Neural crest cell (in vitro differentiated cells): ENCODE measurements at regions not wholly inside any gene's neighbourhood (a gene's known extent, or its start where the extent isn't known, plus 50 kb on each side); places are given as distances from the start of the nearest gene placed in this dataset.

Experiments used
- DNase-seq: peaks from one replicate; pipeline ENCODE4 v3.0.0; 2021; ENCODE audit warnings: low read depth, mixed read lengths, low spot score
- H3K27ac Mint-ChIP-seq: one replicate; pipeline ENCODE4 v1.8.0; 2021; ENCODE audit warnings: mild to moderate bottlenecking, mixed read lengths; ENCODE audit not compliant: unreplicated experiment
- H3K27me3 Mint-ChIP-seq: 2 replicates; pipeline ENCODE4 v1.8.0; 2021; ENCODE audit warnings: low read depth, mild to moderate bottlenecking, mixed read lengths
- H3K36me3 Mint-ChIP-seq: 2 replicates; pipeline ENCODE4 v1.8.0; 2021; ENCODE audit warnings: low read depth, mild to moderate bottlenecking, mixed read lengths
- H3K4me1 Mint-ChIP-seq: 2 replicates; pipeline ENCODE4 v1.8.0; 2021; ENCODE audit warnings: mixed read lengths
- H3K4me3 Mint-ChIP-seq: one replicate; pipeline ENCODE4 v1.8.0; 2021; ENCODE audit warnings: mild to moderate bottlenecking, mixed read lengths
- H3K9me3 Mint-ChIP-seq: 2 replicates; pipeline ENCODE4 v1.8.0; 2021; ENCODE audit warnings: mixed read lengths
- CTCF ChIP-seq: fragments of 200-600 bp; sonication (generic); conservative IDR thresholded peaks from 2 replicates; pipeline ENCODE4 v1.5.0; 2021; ENCODE audit warnings: antibody characterized with exemption, mild to moderate bottlenecking

GRCh38 chr10:123942114-123942861 lies 50.7 kb upstream of the CPXM2 start:
- no peak overlapping the region for H3K4me3 Mint-ChIP-seq
- H3K27ac Mint-ChIP-seq = peak overlapping the region; percentile 62
- H3K27me3 Mint-ChIP-seq = no peaks in the 10 kb centered on the region
- H3K9me3 Mint-ChIP-seq = peaks cover 7% of the 10 kb centered on the region
- H3K4me1 Mint-ChIP-seq = peaks cover 30% of the 10 kb centered on the region
- H3K36me3 Mint-ChIP-seq = no peaks in the 10 kb centered on the region
- TF ChIP-seq CTCF = no peak
- no peak for DNase-seq
